ENCODE measurements at regions not wholly inside any gene's neighbourhood (a gene's known extent, or its start where the extent isn't known, plus 50 kb on each side); places are given as distances from the start of the nearest gene placed in this dataset.

- no peak for DNase-seq (ENCODE audit: low read depth)
- no peak overlapping the region for H3K4me3 ChIP-seq (ENCODE audit: low read depth, low read length)
- no peak for TF ChIP-seq CTCF (IDR thresholded peaks at IDR 0.05; ENCODE audit: low read depth, low read length, missing control alignments)
These were observed 77.6 kb downstream of the RIPK4 start for GRCh38 chr21:41689289-41689583.

GRCh38 chr21:41687633-41688032, 79.2 kb downstream of the RIPK4 start:
- TF ChIP-seq CTCF (IDR thresholded peaks at IDR 0.05; ENCODE audit: low read depth, low read length, missing control alignments): no peak
- no peak for DNase-seq (ENCODE audit: low read depth)
- no peak overlapping the region for H3K4me3 ChIP-seq (ENCODE audit: low read depth, low read length)

- TF ChIP-seq CTCF (IDR thresholded peaks at IDR 0.05; ENCODE audit: low read depth, low read length, missing control alignments): no peak
- no peak overlapping the region for H3K4me3 ChIP-seq (ENCODE audit: low read depth, low read length)
- DNase-seq (ENCODE audit: low read depth): no peak
These were observed 80.2 kb downstream of the RIPK4 start for GRCh38 chr21:41686664-41687063.

GRCh38 chr21:41685511-41686149, 81.2 kb downstream of the RIPK4 start:
- no peak for TF ChIP-seq CTCF (IDR thresholded peaks at IDR 0.05; ENCODE audit: low read depth, low read length, missing control alignments)
- no peak for DNase-seq (ENCODE audit: low read depth)
- no peak overlapping the region for H3K4me3 ChIP-seq (ENCODE audit: low read depth, low read length)

- TF ChIP-seq CTCF (IDR thresholded peaks at IDR 0.05; ENCODE audit: low read depth, low read length, missing control alignments): no peak
- H3K4me3 ChIP-seq (ENCODE audit: low read depth, low read length): no peak overlapping the region
- no peak for DNase-seq (ENCODE audit: low read depth)
These were observed 82.2 kb downstream of the RIPK4 start for GRCh38 chr21:41684381-41685245.

- no peak for DNase-seq (ENCODE audit: low read depth)
- TF ChIP-seq CTCF (IDR thresholded peaks at IDR 0.05; ENCODE audit: low read depth, low read length, missing control alignments): no peak
- no peak overlapping the region for H3K4me3 ChIP-seq (ENCODE audit: low read depth, low read length)
These were observed 83.0 kb downstream of the RIPK4 start for GRCh38 chr21:41683815-41684214.
